ENCODE measurements at regions not wholly inside any gene's neighbourhood (a gene's known extent, or its start where the extent isn't known, plus 50 kb on each side); places are given as distances from the start of the nearest gene placed in this dataset.

DNA sequence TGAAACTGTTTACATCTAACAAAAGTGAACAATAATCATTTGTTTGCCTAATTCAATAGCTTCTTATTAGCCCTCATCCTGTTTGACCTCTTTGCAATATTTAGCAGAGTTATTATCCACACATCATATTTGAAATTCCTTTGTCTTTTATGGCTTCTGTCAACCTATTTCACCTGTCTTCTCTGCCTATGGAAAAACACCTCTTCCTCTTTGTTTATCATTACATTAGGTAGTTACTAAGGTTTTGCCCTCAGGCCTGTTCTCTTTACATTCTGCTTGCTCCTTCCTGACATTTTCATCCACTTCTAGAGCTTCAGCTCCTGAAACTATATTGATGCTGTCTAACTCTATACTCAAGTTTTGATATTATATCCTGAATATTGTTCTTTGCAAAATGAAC lies 183.0 kb downstream of the SUCNR1 start:
- DNase-seq = no peak

DNA sequence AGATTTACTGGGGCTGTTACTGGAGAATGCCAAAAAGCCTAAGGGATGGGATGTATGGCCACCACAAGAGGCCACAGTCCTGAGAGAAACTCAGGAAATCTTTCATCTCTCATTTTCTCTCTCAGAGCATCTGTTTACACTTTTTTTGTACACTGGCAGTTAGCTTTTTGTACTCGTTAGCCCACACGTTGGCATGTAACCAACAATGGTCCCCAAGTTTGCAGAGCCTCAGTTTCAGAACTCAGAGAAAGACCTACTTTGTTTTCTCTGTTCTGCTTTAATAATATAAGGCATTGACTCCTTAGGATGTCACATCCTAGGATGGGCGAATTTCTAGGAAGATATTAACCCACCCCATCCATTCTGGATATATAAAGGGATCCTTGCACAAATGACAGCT lies 183.5 kb downstream of the SUCNR1 start:
- DNase-seq = no peak

DNA sequence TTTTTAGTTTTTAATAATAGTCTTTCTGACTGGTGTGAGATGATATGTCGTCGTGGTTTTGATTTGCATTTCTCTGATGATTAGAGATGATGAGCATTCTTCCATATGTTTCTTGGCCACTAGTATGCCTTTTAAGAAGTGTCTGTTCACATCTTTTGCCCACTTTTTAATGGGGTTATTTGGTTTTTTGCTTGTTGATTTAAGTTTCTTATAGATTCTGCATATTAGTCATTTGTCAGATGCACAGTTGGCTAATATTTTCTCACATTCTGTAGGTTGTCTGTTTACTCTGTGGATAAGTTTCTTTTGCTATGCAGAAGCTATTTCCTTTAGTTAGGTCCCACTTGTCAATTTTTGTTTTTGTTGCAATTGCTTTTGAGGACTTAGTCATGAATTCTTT lies 185.4 kb downstream of the SUCNR1 start:
- DNase-seq = no peak

DNA sequence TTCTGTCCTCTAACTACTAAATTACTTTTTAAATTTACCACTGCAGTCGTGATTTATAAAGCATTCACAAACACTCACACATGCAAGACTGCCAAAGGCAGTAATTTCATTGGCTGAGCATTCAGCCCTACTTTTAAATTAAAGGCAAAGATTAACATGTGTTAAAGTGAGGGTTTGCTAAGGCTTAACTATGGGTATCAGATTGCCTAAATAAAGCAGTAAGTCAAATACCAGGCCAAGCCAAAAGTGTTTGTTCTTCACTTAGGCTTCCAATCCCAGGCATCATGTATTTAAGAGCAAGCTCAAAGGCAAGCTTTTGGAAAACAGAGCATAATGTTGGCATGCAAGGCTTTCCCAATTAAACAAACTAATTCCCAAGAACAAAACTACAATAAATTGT lies 187.3 kb downstream of the SUCNR1 start:
- no peak for DNase-seq

DNA sequence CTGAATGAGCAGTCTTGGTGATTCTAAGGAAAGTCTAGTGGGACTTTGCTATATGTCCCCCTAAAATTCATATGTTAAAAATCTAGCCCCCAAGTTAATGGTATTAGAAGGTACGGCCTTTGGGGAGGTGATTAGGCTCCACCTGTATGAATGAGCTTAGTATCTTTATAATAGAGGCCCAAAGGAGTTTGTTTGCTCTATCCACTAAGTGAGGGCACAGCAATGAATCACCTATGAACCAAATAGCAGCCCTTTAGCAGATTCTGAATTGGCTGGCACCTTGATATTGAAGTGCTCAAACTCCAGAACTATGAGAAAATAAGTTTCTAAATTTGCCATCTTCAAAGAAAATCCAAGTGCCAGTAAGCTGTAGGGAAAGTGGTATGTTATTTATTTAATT lies 187.9 kb downstream of the SUCNR1 start:
- no peak for DNase-seq

DNA sequence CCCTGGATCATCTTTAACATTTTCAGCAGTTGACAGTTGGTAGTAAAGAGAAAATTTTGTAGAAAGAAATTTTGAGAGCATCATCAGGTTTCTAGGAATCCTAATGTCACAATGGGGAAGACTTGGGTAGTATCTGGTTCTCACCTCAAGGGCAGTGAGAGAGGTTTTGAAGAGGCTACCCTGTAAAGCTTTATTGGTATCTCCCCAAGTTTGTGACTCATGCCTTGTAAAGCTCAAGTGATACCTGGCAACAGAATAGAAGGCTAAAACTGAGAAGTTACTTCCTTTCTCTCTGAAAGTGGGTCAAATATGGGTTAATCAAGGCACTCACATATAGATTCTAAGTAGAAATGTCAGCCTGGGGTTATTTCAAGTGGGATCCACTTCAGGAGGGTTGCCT lies 196.4 kb downstream of the SUCNR1 start:
- DNase-seq = no peak

DNA sequence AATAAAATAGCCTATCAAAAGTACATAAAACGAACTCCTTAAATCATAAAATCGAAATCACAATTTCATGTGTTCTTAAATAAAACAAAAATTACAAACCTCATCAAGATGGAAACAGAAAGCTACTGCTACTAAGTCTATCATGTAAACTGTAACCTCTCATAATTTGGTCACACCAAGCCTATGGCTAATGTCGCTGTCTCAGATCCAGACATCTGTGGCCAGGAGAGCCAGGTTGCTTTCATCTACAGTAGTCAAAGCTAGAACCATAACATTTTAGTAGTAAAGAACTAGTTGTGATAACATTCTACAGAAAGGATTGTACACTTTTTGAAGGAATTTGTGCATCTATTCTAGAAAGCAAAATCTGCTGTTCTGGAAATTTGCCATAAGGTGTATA lies 197.4 kb upstream of the MBNL1 start:
- DNase-seq = no peak

DNA sequence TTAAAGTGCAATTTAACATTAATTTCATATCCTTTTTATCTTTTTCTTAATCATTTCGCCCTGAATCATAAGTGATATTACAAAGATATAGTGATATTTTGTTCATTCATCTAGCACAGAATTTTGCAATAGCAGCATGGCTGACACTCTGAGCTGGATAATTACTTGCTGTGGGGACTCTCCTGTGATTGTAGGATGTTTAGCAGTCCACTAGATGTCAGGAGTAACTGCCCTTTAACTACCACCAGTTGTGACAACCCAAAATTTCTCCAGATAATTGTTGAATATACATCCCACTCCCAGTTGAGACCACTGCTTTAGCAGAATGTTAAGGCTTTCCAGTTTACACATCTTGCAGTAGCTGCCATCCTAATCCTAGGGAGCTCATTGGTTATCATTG lies 196.8 kb upstream of the MBNL1 start:
- no peak for DNase-seq

DNA sequence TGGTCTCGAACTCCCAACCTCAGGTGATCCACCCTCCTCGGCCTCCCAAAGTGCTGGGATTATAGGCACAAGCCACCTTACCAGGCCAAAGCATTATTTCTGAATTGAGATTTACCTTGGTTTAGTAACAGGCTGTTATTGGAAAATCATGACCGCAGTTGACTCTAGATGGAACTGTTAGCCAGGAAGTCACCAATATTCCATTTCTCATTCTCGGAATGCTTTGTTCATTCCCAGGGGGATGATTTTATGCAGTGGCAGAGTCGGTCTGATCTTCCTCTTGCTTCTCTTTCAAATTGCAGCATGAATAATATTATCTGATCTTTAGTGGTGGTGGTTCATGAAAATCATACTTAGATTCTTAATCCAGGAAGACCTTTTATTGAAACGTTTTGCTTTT lies 195.5 kb upstream of the MBNL1 start:
- no peak for DNase-seq

DNA sequence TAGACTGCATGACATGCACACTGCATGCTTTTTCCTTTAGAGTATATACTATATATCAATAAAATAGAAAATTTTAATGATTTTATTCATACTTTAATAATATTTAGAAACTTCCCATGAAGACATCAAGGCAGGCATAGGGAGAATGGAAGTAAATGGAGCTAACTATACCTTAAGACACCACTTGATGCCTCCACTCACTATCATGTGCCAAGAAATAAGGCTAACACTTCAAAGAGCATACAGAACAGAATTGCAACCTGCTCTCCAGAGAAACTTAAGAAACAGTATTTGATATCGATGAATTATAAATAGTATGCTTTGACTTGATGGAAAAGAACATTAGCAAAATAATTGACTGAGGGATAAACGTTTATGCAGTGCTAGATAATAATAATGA lies 192.6 kb upstream of the MBNL1 start:
- DNase-seq = no peak

DNA sequence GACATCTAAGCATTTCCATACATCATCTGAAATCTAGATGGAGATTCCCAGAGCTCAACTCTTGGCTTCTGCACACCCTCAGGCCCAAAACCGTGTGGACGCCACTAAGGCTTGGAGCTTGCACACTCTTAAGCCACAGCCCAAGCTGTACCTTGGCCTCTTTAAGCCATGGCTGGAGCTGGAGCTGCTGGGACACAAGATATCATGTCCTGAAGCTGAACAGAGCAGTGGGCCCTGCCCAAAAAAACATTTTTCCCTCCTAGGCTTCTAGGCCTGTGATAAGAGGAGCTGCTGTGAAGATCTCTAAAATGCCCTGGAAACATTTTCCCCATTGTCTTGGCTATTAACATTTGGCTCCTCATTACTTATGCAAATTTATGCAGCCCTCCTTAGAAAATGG lies 188.7 kb upstream of the MBNL1 start:
- no peak for DNase-seq

DNA sequence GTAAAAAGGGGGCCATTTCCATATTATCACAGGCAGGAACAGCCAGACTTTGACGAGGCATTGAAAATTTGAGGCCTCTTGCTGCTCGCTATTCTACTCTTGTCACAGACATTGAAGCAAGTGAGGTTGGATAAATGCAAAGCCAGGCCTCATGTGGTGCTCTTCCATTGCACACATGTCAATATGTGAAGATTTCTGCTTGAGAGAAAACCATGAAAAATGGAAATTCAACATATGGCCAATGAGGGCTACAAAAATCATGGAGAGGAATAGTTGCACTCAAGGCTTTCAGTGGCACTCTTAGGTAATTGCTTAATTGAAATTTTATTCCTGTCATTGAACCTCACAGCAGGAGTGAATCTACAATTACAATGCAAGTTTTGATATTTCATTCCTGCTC lies 185.6 kb upstream of the MBNL1 start:
- DNase-seq = no peak

DNA sequence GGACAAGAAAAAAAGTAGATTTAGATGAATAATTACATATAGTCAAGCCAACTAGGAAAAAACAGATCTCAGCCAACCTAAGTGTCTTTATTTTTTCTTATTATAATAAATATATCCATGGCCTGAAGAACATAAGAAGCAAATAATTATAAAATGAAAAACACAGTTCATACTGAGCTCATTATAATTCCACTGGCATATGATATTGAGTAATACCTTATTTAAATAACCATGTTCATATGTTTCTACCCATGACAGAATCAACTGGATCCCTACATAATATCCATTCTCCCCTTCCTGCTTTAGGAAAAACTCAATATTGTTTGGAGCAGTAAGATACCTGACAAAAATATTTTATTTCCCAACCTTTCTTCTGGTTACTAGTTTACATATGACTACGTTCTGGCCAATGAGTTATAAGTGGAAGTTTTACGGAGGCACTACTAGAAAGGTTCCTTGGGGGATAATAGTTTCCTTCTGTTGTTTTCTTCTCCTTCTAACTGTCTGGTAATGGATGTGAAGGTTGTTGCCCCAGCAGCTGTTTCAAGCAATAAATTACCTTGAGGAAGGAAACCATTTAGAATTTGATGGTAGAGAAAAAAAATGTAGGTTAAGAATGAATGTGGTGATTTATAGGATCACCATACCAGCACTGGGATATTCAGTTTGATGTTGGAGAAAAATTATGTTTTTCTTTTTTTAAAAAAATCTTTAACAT lies 184.1 kb upstream of the MBNL1 start:
- DNase-seq = no peak

DNA sequence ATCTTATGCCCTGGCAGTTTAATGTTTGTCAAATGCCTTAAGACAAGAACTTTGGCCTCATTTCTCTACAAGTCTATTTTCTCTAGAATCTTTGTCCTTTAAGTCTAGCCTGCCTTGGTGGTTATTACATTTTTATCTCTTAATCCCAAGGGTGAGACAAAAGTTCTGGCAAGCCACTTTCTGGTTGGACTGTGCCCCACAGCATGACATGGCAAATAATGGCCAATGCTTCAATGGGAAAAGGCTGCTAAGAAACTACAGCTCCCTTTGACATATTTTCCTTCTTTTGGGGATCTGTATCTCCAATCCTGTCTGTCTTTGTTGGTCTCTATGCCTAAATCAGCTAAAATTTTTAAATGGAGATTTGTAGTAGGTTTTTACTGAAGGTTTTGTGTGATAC lies 181.6 kb upstream of the MBNL1 start:
- DNase-seq = no peak

DNA sequence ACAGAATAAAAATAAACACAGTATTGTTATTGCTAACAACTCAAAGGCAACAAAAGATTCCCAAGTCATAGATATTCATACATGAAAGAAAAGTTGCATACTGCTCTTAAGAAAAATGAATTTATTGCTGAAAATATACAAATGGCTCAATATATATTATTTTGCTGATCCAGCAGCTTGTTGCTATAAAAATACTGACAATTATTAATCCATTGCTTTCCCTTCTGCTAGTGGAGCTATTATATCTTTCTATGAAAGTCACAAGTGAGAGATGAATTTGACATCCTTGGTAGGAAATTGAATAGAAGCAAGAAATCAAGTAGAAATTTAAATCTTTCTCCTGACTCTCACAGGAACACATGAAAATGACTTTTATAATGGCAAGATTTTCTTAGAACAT lies 179.2 kb upstream of the MBNL1 start:
- no peak for DNase-seq

DNA sequence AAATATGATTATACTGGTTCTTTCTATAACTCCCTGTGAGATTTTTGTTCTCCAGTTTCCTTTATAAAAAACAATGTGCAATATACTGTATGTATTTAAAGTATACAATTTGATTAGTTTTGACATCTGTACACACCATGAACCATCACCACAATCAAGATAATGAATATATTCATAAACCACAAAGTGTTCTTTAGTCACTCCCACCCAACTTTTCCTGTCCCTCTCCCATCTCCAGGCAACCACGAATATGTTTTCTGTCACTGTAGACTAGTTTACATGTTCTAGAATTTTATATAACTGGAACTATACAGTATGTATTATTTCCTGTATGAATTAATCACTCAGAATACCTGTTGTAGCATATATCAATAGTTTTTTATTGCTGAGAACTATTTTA lies 177.0 kb upstream of the MBNL1 start:
- DNase-seq = no peak

DNA sequence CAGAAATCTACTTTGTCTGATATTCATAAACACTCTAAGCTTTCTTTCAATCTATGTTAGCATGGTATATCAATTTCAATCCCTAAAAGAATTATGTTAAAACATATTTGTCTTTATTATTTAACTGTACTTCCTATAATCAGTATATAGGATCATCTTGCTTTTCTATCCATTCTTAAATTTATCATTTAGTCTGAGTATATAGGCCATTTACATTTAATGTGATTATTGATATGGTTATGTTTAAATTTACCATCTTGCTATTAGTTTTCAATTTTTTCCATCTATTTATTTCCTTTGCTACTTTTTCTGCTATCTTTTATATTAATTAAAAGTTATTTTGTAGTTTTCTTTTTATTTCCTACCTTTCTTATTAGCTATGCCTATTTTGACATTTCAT lies 174.8 kb upstream of the MBNL1 start:
- no peak for DNase-seq

DNA sequence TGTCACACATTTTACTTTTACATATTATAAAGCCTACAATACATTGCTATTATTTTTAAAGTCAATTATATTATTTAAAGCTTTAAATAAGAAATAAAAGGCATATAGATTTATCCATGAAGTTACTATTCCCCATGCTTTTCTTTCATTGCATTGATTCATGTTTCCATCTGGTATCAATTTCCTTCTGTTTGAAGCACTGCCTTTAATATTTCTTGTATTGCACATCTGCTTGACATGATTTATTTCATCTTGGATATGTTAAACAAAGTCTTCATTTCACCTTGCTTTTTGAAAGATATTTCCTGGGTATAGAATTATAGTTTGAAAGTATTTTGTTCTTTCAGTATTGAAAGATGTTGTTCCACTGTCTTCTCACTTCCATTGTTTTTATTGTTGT lies 174.3 kb upstream of the MBNL1 start:
- DNase-seq = no peak

DNA sequence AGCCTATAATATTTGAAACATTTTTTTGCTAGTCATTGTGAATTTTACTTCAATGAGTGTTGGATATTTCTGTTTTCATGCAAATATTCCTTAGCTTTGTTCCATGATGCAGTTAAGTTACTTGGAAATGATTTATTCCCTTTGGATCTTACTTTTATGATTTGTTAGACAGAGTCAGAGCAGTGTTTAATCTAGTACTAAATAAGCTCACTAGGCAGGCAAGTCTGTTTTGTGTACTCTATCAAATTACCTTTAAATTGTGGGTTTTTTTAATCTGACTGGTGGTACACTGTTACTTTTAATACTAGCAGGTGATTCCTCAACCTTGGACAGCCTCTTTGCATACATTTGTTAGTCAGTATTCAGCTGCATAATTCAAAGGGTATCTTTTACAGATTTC lies 173.3 kb upstream of the MBNL1 start:
- no peak for DNase-seq

DNA sequence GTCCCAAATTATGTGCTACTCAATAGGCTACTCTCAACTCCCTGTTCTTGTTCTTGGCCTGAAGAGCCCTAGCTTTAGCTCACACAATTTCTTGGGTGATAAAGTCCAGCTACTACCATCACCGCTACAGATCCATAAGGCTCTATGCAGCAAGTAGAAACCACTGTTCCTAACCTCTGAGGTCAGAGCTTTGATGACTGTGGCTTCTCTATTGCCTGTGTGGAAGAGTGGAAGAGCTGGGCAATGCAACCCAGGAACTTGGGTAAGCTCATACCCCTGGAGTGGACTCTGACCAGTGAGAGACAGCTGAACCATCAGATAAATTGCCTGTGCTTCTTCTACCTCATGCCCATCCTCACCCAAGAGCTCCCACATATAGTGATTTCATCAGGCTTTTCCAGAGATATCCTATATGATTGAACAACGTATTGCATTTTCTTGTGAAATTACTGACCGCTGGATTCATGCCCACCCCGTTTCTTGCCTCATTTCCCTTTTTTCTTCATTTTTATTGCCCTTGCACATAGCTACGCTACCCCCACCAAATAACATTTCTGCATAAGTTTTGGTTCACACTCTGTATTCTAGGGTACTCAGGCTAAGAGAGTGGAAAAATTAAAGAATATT lies 172.3 kb upstream of the MBNL1 start:
- no peak for DNase-seq

DNA sequence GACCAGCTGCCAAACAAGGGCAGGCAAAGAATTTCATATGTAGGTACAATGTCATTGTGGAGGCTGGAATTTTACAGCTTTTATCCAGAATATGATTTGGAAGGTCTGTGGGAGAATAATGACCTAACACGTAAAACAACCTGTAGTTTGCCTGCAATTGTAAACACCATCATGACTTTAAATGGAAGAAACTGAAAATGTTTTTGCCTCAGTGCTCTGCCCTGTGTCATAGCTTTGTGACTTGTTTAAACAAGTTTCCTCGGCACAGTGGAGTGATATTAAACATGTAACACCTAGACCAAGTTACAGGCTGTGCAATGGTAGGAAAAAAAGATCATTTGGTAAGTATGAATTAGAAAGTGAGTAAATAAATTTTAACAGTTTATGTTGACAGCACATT lies 171.6 kb upstream of the MBNL1 start:
- no peak for DNase-seq

DNA sequence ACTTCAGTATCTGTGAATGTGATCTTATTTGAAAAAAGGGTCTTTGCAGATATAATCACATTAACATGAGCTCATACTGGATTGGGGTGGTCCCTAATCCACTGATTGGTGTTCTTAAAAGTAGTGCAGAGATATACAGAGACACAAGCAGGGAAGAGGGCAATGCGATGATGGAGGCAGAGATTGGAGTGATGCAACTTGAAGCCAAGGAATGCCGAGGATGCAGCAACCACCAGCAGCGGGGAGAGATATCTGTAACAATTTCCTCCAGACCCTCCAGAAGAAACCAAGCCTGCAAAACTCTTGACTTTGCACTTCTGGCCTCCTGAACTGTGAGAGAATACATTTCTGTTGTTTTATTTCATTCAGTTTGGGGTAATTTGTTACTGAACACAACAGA lies 171.0 kb upstream of the MBNL1 start:
- DNase-seq = peak; percentile 61

DNA sequence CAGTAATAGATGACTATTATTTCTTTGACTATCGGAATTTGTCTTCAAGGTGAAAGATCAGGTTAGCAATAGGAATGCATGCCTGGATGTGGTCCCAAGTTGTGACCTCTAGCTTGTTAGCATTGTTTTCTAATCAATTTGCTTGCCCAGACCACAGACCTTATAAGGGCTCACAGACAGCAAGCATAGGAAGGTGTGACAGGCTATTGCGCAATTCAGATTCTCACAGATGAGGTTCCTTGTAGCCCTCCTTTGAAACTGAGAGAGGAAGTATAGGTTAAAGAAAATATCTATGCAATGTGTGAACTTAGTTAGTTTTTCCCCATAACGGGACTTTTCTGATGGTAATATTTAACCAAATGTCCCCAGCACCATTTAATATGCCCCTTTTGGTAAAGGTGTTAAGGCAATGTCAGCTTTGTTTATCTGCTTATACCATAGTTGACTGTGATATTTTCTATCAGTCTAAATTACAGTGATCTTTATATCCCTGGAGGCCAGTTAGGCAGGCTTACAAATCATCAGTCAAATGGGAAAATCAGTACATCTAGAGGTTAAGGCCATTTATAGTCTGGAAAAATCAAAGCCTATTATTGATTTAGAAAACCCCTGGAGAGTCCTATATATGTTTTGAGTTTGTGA lies 168.1 kb upstream of the MBNL1 start:
- no peak for DNase-seq

DNA sequence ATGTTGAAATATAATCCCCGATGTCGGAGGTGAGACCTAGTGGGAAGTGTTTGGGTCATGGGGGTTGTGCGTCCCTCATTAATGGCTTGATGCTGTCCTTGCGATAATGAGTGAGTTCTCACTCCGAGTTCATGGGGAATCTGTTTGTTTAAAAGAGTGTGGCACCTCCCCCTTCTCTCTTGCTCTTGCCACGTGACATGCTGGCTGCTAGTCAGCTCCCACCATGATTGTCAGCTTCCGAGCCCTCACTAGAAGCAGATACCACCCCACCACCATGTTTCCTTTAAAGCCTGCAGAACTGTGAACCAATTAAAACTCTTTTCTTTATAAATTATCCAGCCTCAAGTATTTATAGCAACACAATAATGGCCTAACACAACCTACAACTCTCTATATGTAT lies 166.3 kb upstream of the MBNL1 start:
- no peak for DNase-seq

DNA sequence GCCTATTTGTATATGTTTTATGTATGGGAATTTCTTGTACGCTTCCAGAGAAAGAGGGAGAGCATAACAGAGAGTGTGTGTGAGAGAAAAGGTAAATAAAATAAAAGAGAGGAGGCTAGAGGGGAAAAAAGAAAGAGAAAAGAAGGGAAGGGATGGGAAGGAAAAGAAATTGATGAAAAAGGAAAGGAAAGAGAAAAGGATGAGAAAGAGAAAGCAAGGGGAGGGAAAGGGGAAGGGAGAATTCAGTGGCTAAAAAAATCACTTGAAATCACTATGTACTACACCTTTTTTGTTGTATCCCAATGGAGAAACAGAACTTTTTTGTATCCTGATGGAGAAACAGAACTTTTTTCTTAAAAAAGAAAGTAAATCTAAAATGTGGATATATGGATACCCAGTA lies 165.5 kb upstream of the MBNL1 start:
- DNase-seq = no peak
